CD4-positive, alpha-beta T cell treated with Interleukin-1 beta for 1 hour (primary cell): ENCODE measurements at regions not wholly inside any gene's neighbourhood (a gene's known extent, or its start where the extent isn't known, plus 50 kb on each side); places are given as distances from the start of the nearest gene placed in this dataset.
"Not testable (repeated sequence)": the region's sequence is repeated elsewhere in the genome, so short reads cannot be mapped to it uniquely, and the experiment has no call there.

ENCODE experiments used
- DNase-seq, 2 donors: peaks; one replicate each; pipeline ENCODE4 v3.0.0-alpha.2; 2020 to 2022

GRCh38 chr13:80675442-80675841, 334.5 kb upstream of the SPRY2 start:
- DNase-seq, result not testable (repeated sequence)

- DNase-seq, result no peak
Observed at GRCh38 chr13:80671773-80672172, 330.8 kb upstream of the SPRY2 start.

GRCh38 chr13:80669112-80669511, 328.2 kb upstream of the SPRY2 start:
- no peak for DNase-seq

- DNase-seq, result no peak
Observed at GRCh38 chr13:80668452-80668851, 327.5 kb upstream of the SPRY2 start.

- DNase-seq, result no peak
Observed at GRCh38 chr13:80666782-80667552, 326.0 kb upstream of the SPRY2 start.

- DNase-seq, result no peak
Observed at GRCh38 chr13:80665792-80666333, 324.9 kb upstream of the SPRY2 start.

- no peak for DNase-seq
Observed at GRCh38 chr13:80664950-80665349, 324.0 kb upstream of the SPRY2 start.

GRCh38 chr13:80663788-80664187, 322.9 kb upstream of the SPRY2 start:
- no peak for DNase-seq

GRCh38 chr13:80658705-80659104, 317.8 kb upstream of the SPRY2 start:
- DNase-seq, result no peak

GRCh38 chr13:80656512-80656904, 315.6 kb upstream of the SPRY2 start:
- DNase-seq, result no peak

- no peak for DNase-seq
Observed at GRCh38 chr13:80655778-80656511, 315.0 kb upstream of the SPRY2 start.

- DNase-seq, result no peak
Observed at GRCh38 chr13:80654638-80655249, 313.8 kb upstream of the SPRY2 start.

GRCh38 chr13:80649274-80649673, 308.3 kb upstream of the SPRY2 start:
- DNase-seq, result no peak

- no peak for DNase-seq
Observed at GRCh38 chr13:80642641-80643040, 301.7 kb upstream of the SPRY2 start.

GRCh38 chr13:80633251-80633650, 292.3 kb upstream of the SPRY2 start:
- DNase-seq, result no peak

- DNase-seq, result no peak
Observed at GRCh38 chr13:80630685-80631121, 289.8 kb upstream of the SPRY2 start.

- no peak for DNase-seq
Observed at GRCh38 chr13:80618781-80619180, 277.9 kb upstream of the SPRY2 start.

GRCh38 chr13:80612804-80613203, 271.9 kb upstream of the SPRY2 start:
- no peak for DNase-seq

- no peak for DNase-seq
Observed at GRCh38 chr13:80611310-80611709, 270.4 kb upstream of the SPRY2 start.

- DNase-seq, result no peak
Observed at GRCh38 chr13:80605716-80606115, 264.8 kb upstream of the SPRY2 start.

- no peak for DNase-seq
Observed at GRCh38 chr13:80605011-80605410, 264.1 kb upstream of the SPRY2 start.

GRCh38 chr13:80604098-80604497, 263.2 kb upstream of the SPRY2 start:
- no peak for DNase-seq

GRCh38 chr13:80603351-80603750, 262.4 kb upstream of the SPRY2 start:
- DNase-seq, result no peak

- no peak for DNase-seq
Observed at GRCh38 chr13:80599765-80600164, 258.8 kb upstream of the SPRY2 start.
